Thoracic aorta (tissue), 2 donors: ENCODE measurements at regions not wholly inside any gene's neighbourhood (a gene's known extent, or its start where the extent isn't known, plus 50 kb on each side); places are given as distances from the start of the nearest gene placed in this dataset.

ENCODE experiments used
- ATAC-seq: fragments of 150-250 bp; one replicate; pipeline ENCODE4 v1.8.0; 2017; ENCODE audit warnings: low read depth; ENCODE audit not compliant: insufficient number of reproducible peaks, low FRiP score
- DNase-seq: peaks from one replicate; pipeline ENCODE4 v3.0.0-alpha.2; 2020; ENCODE audit warnings: low spot score
- H3K27ac ChIP-seq, 2 donors: fragments of 200-600 bp; sonication (generic); 1 replicate in 1 of 2; 2 replicates in 1 of 2; pipeline ENCODE4 v1.5.1; 2016; ENCODE audit warnings: mild to moderate bottlenecking in 2 of 2, moderate library complexity in 2 of 2
- H3K27me3 ChIP-seq: fragments of 200-600 bp; sonication (generic); replicated peaks from 2 replicates; pipeline ENCODE4 v1.6.0; 2016; ENCODE audit warnings: mild to moderate bottlenecking; ENCODE audit not compliant: insufficient read depth
- H3K36me3 ChIP-seq: fragments of 200-600 bp; sonication (generic); one replicate; pipeline ENCODE4 v1.5.1; 2016
- H3K4me1 ChIP-seq, 2 donors: fragments of 200-600 bp; sonication (generic); 1 replicate in 1 of 2; 2 replicates in 1 of 2; pipeline versions ENCODE4 v1.5.1 to v1.6.0; 2016; ENCODE audit warnings: low read depth in 2 of 2, mild to moderate bottlenecking in 1 of 2; ENCODE audit not compliant: control insufficient read depth in 1 of 2
- H3K4me3 ChIP-seq: fragments of 200-600 bp; sonication (generic); 2 replicates; pipeline ENCODE4 v1.5.1; 2016; ENCODE audit warnings: mild to moderate bottlenecking
- H3K9me3 ChIP-seq: fragments of 200-600 bp; sonication (generic); 2 replicates; pipeline ENCODE4 v1.5.1; 2016
- CTCF ChIP-seq: fragments of 200-600 bp; sonication (generic); IDR thresholded peaks from one replicate; pipeline ENCODE4 v1.5.1; 2019; ENCODE audit warnings: antibody characterized with exemption

GRCh38 chr2:239590276-239590675, 189.5 kb upstream of the HDAC4 start:
- Histone ChIP-seq H3K4me1 (no peaks in the 10 kb centered on the region), H3K36me3 (no peaks in the 10 kb centered on the region), H3K27me3 (no peaks in the 10 kb centered on the region), H3K9me3 (no peaks in the 10 kb centered on the region), H3K4me3 (no peak overlapping the region), H3K27ac (no peak overlapping the region)
- no peak for ATAC-seq
- TF ChIP-seq CTCF = no peak
- no peak for DNase-seq

GRCh38 chr2:239589833-239590232, 189.0 kb upstream of the HDAC4 start:
- no peak overlapping the region for H3K4me3 ChIP-seq
- no peaks in the 10 kb centered on the region for H3K9me3 ChIP-seq
- no peak for DNase-seq
- no peak for ATAC-seq
- H3K27ac ChIP-seq = no peak overlapping the region
- H3K4me1 ChIP-seq = no peaks in the 10 kb centered on the region
- TF ChIP-seq CTCF = no peak
- no peaks in the 10 kb centered on the region for H3K27me3 ChIP-seq
- no peaks in the 10 kb centered on the region for H3K36me3 ChIP-seq

- no peaks in the 10 kb centered on the region for H3K27me3 ChIP-seq
- DNase-seq (no peak), ATAC-seq (no peak)
- no peaks in the 10 kb centered on the region for H3K36me3 ChIP-seq
- H3K4me3 ChIP-seq = no peak overlapping the region
- no peaks in the 10 kb centered on the region for H3K9me3 ChIP-seq
- H3K27ac ChIP-seq = no peak overlapping the region
- no peaks in the 10 kb centered on the region for H3K4me1 ChIP-seq
- no peak for TF ChIP-seq CTCF
Observed at GRCh38 chr2:239589270-239589825, 188.5 kb upstream of the HDAC4 start.

- no peaks in the 10 kb centered on the region for H3K4me1 ChIP-seq
- no peak for TF ChIP-seq CTCF
- no peak for DNase-seq
- ATAC-seq = no peak
- no peak overlapping the region for H3K4me3 ChIP-seq
- no peaks in the 10 kb centered on the region for H3K27me3 ChIP-seq
- H3K27ac ChIP-seq = no peak overlapping the region
- no peaks in the 10 kb centered on the region for H3K9me3 ChIP-seq
- H3K36me3 ChIP-seq = no peaks in the 10 kb centered on the region
Observed at GRCh38 chr2:239588451-239589269, 187.8 kb upstream of the HDAC4 start.

- no peak for ATAC-seq
- no peak for TF ChIP-seq CTCF
- DNase-seq = no peak
- Histone ChIP-seq H3K4me1 (no peaks in the 10 kb centered on the region), H3K27me3 (no peaks in the 10 kb centered on the region), H3K4me3 (no peak overlapping the region), H3K27ac (no peak overlapping the region), H3K9me3 (no peaks in the 10 kb centered on the region), H3K36me3 (no peaks in the 10 kb centered on the region)
Observed at GRCh38 chr2:239587841-239588240, 187.0 kb upstream of the HDAC4 start.
